Breast epithelium (tissue), 4 donors: ENCODE measurements at regions not wholly inside any gene's neighbourhood (a gene's known extent, or its start where the extent isn't known, plus 50 kb on each side); places are given as distances from the start of the nearest gene placed in this dataset.

Experiments
- DNase-seq, 2 donors: peaks; one replicate each; pipeline ENCODE4 v3.0.0-alpha.2; 2019; ENCODE audit warnings: low spot score in 2 of 2
- H3K27ac ChIP-seq, 2 donors: fragments of 200-600 bp; sonication (generic) in 1 of 2; one replicate each; pipeline ENCODE4 v1.5.1; 2016 to 2019; ENCODE audit warnings: mild to moderate bottlenecking in 1 of 2
- H3K27me3 ChIP-seq, 2 donors: fragments of 200-600 bp; sonication (generic) in 1 of 2; one replicate each; pipeline versions ENCODE4 v1.5.1 to v1.6.0; 2017 to 2019; ENCODE audit warnings: control low read depth in 1 of 2, mild to moderate bottlenecking in 1 of 2
- H3K36me3 ChIP-seq: fragments of 200-600 bp; one replicate; pipeline ENCODE4 v1.5.1; 2019
- H3K4me1 ChIP-seq, 2 donors: fragments of 200-600 bp; sonication (generic); one replicate each; pipeline ENCODE4 v1.5.1; 2016 to 2019; ENCODE audit warnings: control low read depth in 1 of 2
- H3K4me3 ChIP-seq, 3 donors: fragments of 200-600 bp; sonication (generic); 1 replicate in 2 of 3; 2 replicates in 1 of 3; pipeline ENCODE4 v1.5.1; 2016 to 2019; ENCODE audit warnings: mild to moderate bottlenecking in 3 of 3, moderate library complexity in 2 of 3
- H3K9me3 ChIP-seq, 2 donors: fragments of 200-600 bp; sonication (generic) in 1 of 2; one replicate each; pipeline ENCODE4 v1.5.1; 2016 to 2019; ENCODE audit warnings: control low read depth in 1 of 2
- CTCF ChIP-seq, 3 donors: fragments of 450-650 bp; IDR thresholded peaks; one replicate each; pipeline ENCODE4 v1.5.1; 2016 to 2017; ENCODE audit warnings: antibody characterized with exemption in 3 of 3, mild to moderate bottlenecking in 3 of 3, moderate library complexity in 3 of 3
- POLR2A ChIP-seq: fragments of 450-650 bp; IDR thresholded peaks from one replicate; pipeline ENCODE4 v1.6.1; 2016; ENCODE audit warnings: antibody characterized with exemption, mild to moderate bottlenecking, moderate library complexity
- POLR2AphosphoS5 ChIP-seq, 3 donors: sonication (generic); formaldehyde crosslinking; IDR thresholded peaks; one replicate each; pipeline ENCODE4 v1.6.1; 2017; ENCODE audit warnings: antibody characterized with exemption in 3 of 3
- intact Hi-C: fragments of 100-400 bp; cut with DNase I; formaldehyde crosslinking; loops from one replicate; pipeline ENCODE4 v1.15.1; 2023; ENCODE audit warnings: low total_unique reads

GRCh38 chr6:144344646-144345045 lies 59.5 kb downstream of the UTRN start:
- Histone ChIP-seq H3K27me3 (no peaks in the 10 kb centered on the region), H3K9me3 (no peaks in the 10 kb centered on the region), H3K36me3 (no peaks in the 10 kb centered on the region), H3K4me3 (peak overlapping the region in 2 of 3 donors; percentile 4 to 24), H3K4me1 (peaks cover 0 to 23% of the 10 kb centered on the region in 2 donors), H3K27ac (peak overlapping the region; percentile 60 to 67)
- no peak for TF ChIP-seq CTCF (IDR thresholded peaks at IDR 0.05)
- TF ChIP-seq POLR2AphosphoS5 (IDR thresholded peaks at IDR 0.05) = no peak
- no peak for TF ChIP-seq POLR2A
- intact Hi-C loops = no loop called here
- no peak for DNase-seq

GRCh38 chr6:144345451-144345850 lies 60.3 kb downstream of the UTRN start:
- Histone ChIP-seq H3K4me3 (no peak overlapping the region), H3K27me3 (no peaks in the 10 kb centered on the region), H3K9me3 (no peaks in the 10 kb centered on the region), H3K36me3 (no peaks in the 10 kb centered on the region), H3K27ac (peak overlapping the region in 1 of 2 donors; percentile 43), H3K4me1 (peaks cover 0 to 19% of the 10 kb centered on the region in 2 donors)
- intact Hi-C loops = no loop called here
- no peak for DNase-seq
- no peak for TF ChIP-seq POLR2AphosphoS5 (IDR thresholded peaks at IDR 0.05)
- TF ChIP-seq POLR2A = no peak
- no peak for TF ChIP-seq CTCF (IDR thresholded peaks at IDR 0.05)

- Histone ChIP-seq H3K36me3 (no peaks in the 10 kb centered on the region), H3K27ac (peak overlapping the region; percentile 31 to 60), H3K4me1 (peaks cover 0 to 8% of the 10 kb centered on the region in 2 donors), H3K9me3 (no peaks in the 10 kb centered on the region), H3K27me3 (no peaks in the 10 kb centered on the region), H3K4me3 (no peak overlapping the region)
- intact Hi-C loops = no loop called here
- DNase-seq = no peak
- TF ChIP-seq CTCF (IDR thresholded peaks at IDR 0.05) (no peak), POLR2A (no peak), POLR2AphosphoS5 (IDR thresholded peaks at IDR 0.05) (no peak)
These were observed 61.7 kb downstream of the UTRN start for GRCh38 chr6:144346719-144347447.

GRCh38 chr6:144347448-144347759 lies 62.3 kb downstream of the UTRN start:
- peak overlapping the region; percentile 31 to 60 for H3K27ac ChIP-seq

More at GRCh38 chr6:144347448-144347759, 62.3 kb downstream of the UTRN start:
- Histone ChIP-seq H3K4me1 (peaks cover 0 to 11% of the 10 kb centered on the region in 2 donors), H3K4me3 (no peak overlapping the region), H3K9me3 (no peaks in the 10 kb centered on the region), H3K27me3 (no peaks in the 10 kb centered on the region), H3K36me3 (no peaks in the 10 kb centered on the region)
- no peak for DNase-seq
- intact Hi-C loops = no loop called here
- TF ChIP-seq CTCF (IDR thresholded peaks at IDR 0.05) (no peak), POLR2AphosphoS5 (IDR thresholded peaks at IDR 0.05) (no peak), POLR2A (no peak)
